SJCRH30 (cell line): ENCODE measurements at regions not wholly inside any gene's neighbourhood (a gene's known extent, or its start where the extent isn't known, plus 50 kb on each side); places are given as distances from the start of the nearest gene placed in this dataset.

Source experiments
- DNase-seq, 2 experiments: peaks; one replicate each; pipeline ENCODE4 v3.0.0-alpha.2; 2015 to 2020
- H3K27ac ChIP-seq: fragments of 250-450 bp; sonication (Bioruptor Pico); 2 replicates; pipeline ENCODE4 v1.5.1; 2020; ENCODE audit warnings: mild to moderate bottlenecking, moderate library complexity
- H3K27me3 ChIP-seq: fragments of 250-450 bp; sonication (Bioruptor Pico); 2 replicates; pipeline ENCODE4 v1.5.1; 2020; ENCODE audit warnings: mild to moderate bottlenecking, moderate library complexity
- H3K36me3 ChIP-seq: fragments of 250-450 bp; sonication (Bioruptor Pico); 2 replicates; pipeline ENCODE4 v1.5.1; 2020; ENCODE audit warnings: mild to moderate bottlenecking, moderate library complexity
- H3K4me1 ChIP-seq: fragments of 250-450 bp; sonication (Bioruptor Pico); 2 replicates; pipeline ENCODE4 v1.5.1; 2020; ENCODE audit warnings: mild to moderate bottlenecking, moderate library complexity
- H3K4me3 ChIP-seq: fragments of 250-450 bp; sonication (Bioruptor Pico); 2 replicates; pipeline ENCODE4 v1.5.1; 2020; ENCODE audit warnings: mild to moderate bottlenecking, moderate library complexity
- H3K9me3 ChIP-seq: fragments of 250-450 bp; sonication (Bioruptor Pico); replicated peaks from 2 replicates; pipeline ENCODE4 v1.5.1; 2020; ENCODE audit warnings: mild to moderate bottlenecking, moderate library complexity

DNA sequence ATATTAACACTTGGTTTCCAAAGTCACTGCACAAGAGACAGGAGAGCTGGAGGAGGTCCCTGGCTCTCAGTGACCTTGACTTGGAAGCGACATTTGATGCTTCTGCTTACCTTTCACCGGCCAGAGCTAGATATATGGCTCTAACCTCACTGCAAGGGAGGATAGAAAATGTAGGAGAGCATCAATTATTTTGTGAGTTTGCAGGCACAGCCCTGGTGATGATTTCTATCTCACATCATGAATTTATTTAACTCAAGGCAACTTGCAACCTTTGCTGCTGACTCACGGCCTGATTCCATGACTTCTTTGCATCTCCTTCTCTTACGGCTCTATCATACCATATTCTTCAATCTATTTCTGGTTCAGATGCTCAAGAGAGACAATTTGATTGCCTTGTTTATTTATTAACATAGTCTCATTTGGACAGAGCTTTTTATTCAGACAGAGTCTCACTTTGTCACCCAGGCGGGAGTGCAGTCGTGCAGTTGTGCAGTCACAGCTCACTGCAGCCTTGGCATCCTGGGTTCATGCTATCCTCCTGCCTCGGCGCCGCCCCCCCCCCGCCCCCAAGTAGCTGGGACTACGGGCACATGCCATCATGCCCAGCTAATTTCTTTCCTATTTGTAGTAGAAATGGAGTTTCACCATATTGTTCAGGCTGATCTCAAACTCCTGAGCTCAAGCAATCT is 196.0 kb downstream of the REEP3 start:
- no peak overlapping the region for H3K4me3 ChIP-seq
- no peaks in the 10 kb centered on the region for H3K9me3 ChIP-seq
- no peaks in the 10 kb centered on the region for H3K27me3 ChIP-seq
- no peaks in the 10 kb centered on the region for H3K36me3 ChIP-seq
- H3K27ac ChIP-seq, result no peak overlapping the region
- DNase-seq, result no peak
- peaks cover 12% of the 10 kb centered on the region for H3K4me1 ChIP-seq

DNA sequence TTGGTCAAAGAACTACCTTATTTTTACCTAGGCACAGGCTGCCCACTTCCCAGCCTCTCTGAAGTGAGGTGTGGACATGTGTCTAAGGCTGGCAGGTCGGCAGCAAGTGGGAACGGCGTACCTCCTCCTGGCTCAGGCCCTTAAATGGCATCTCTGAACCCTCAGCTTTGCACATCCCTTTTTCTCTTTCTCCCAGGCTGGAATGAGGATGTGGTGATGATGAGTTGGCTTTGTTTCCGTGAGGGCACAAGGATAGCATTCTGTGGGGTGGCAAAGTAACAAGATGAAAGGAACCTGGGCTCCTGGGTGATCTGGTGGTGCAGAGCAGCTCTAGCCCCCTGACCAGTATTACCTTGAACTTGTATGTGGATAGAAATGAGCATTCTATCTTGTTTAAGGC is 196.8 kb downstream of the REEP3 start:
- Histone ChIP-seq H3K4me3 (no peak overlapping the region), H3K9me3 (no peaks in the 10 kb centered on the region), H3K27ac (no peak overlapping the region), H3K27me3 (no peaks in the 10 kb centered on the region), H3K36me3 (no peaks in the 10 kb centered on the region), H3K4me1 (peaks cover 6% of the 10 kb centered on the region)
- DNase-seq, result no peak

DNA sequence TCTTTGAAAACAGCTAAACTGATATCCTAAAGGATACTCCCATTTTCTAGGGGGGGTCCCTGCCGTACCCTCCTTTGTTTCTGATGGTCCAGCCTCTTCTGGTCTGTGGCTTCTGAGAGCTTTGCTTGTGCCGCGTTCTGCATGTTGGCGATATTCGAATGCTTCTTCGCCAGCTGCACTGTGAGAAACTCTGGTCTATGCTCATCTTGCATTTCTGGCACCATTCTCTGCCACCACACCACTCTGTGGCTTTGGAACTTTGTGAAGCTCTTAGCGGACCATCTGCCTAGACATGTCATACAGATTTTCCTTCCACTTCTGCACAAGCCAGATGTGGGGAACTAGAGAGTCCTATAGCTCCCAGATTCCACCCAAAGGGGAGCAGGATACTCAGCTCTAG is 197.2 kb downstream of the REEP3 start:
- peaks cover 3% of the 10 kb centered on the region; the same call in 1 of the 2 replicates for H3K4me1 ChIP-seq
- H3K4me3 ChIP-seq, result no peak overlapping the region
- no peak overlapping the region for H3K27ac ChIP-seq
- H3K27me3 ChIP-seq, result no peaks in the 10 kb centered on the region
- no peaks in the 10 kb centered on the region for H3K36me3 ChIP-seq
- no peak for DNase-seq
- H3K9me3 ChIP-seq, result no peaks in the 10 kb centered on the region

DNA sequence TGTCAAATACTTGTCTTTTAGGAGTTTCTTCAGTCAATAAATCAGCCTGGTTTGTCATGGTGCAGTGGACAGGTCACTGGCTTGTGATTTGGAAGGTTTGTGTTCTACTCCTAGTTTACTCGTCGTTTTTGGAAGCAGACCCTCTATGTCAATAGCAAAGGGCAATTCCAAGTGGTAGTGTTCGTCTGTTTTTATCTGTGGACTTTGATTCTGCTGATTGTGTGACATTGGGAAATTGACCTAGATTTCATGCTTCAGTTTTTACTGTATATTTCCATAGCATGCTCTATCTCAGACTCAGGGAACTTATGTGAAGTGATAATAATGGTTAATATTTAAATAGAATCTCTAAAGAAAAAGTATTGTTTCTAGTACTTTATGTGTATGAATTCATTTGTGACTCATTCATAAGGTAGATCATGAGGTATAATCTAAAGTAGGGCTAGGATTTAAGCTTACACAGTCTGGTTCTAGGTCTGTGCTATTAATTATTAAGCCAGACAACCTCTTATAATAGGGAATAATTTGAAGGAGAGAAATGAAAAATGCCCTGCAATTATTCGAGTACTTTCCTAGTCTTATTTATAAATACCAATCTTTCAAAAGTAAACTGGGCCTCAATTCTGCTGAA is 198.1 kb downstream of the REEP3 start:
- Histone ChIP-seq H3K27me3 (no peaks in the 10 kb centered on the region), H3K27ac (no peak overlapping the region), H3K9me3 (no peaks in the 10 kb centered on the region), H3K36me3 (no peaks in the 10 kb centered on the region), H3K4me3 (no peak overlapping the region), H3K4me1 (no peaks in the 10 kb centered on the region)
- DNase-seq, result no peak

DNA sequence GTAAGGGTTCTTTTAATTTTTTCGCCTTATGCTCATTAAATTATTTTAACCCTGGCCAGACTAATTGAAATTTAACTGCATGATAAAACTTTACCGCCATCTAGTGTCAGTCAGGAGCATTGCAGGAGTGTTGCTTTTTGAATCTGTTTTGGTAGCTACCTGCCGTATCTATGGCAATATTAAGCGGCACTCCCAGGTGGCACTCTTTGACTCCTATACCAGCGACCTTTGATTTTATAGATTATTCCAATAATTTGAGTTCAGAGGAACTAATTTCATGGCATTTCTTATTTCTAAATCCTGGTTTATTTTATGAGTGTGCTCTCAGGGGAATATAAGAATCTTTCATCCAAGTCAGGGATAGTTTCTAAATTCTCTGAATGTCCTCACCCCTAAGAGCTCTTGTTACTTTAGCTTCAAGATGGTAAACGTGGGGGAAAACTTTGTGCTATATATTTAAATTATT is 198.9 kb downstream of the REEP3 start:
- Histone ChIP-seq H3K27ac (no peak overlapping the region), H3K27me3 (no peaks in the 10 kb centered on the region), H3K9me3 (no peaks in the 10 kb centered on the region), H3K36me3 (no peaks in the 10 kb centered on the region), H3K4me3 (no peak overlapping the region), H3K4me1 (no peaks in the 10 kb centered on the region)
- peak in 1 of 2 experiments; percentile 65 for DNase-seq

GRCh38 chr10:63720676-63721075 is 199.5 kb downstream of the REEP3 start:
- Histone ChIP-seq H3K4me1 (no peaks in the 10 kb centered on the region), H3K27ac (no peak overlapping the region), H3K36me3 (no peaks in the 10 kb centered on the region), H3K9me3 (no peaks in the 10 kb centered on the region), H3K4me3 (no peak overlapping the region), H3K27me3 (no peaks in the 10 kb centered on the region)
- DNase-seq, result no peak

DNA sequence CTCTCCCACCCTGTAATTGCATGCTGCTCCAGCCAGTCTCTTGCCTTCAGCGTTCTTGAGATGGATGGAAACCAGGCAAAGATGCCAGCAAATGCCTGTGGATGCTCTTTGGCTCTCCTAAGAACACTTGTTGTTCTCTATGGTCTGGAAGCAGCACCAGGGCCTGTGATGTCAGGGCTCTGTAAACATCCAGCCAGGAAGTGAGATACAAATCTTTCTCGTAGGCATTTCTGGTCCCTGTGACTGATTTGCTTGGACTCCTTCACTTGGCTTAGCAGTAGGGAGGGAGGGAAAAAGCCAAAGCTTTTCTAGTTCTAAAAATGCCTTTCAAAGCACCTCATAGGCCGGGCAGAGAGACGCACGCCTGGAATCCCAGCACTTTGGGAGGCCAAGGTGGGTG is 201.3 kb downstream of the REEP3 start:
- H3K27ac ChIP-seq, result no peak overlapping the region
- no peak for DNase-seq
- H3K4me3 ChIP-seq, result no peak overlapping the region
- no peaks in the 10 kb centered on the region for H3K9me3 ChIP-seq
- H3K36me3 ChIP-seq, result no peaks in the 10 kb centered on the region
- H3K4me1 ChIP-seq, result no peaks in the 10 kb centered on the region
- H3K27me3 ChIP-seq, result no peaks in the 10 kb centered on the region

- Histone ChIP-seq H3K27ac (no peak overlapping the region), H3K4me3 (no peak overlapping the region), H3K9me3 (no peaks in the 10 kb centered on the region), H3K27me3 (no peaks in the 10 kb centered on the region), H3K4me1 (no peaks in the 10 kb centered on the region), H3K36me3 (no peaks in the 10 kb centered on the region)
- no peak for DNase-seq
These were observed 202.1 kb downstream of the REEP3 start for GRCh38 chr10:63723320-63723719.

- Histone ChIP-seq H3K27ac (no peak overlapping the region), H3K36me3 (no peaks in the 10 kb centered on the region), H3K4me3 (no peak overlapping the region), H3K27me3 (no peaks in the 10 kb centered on the region), H3K9me3 (no peaks in the 10 kb centered on the region), H3K4me1 (no peaks in the 10 kb centered on the region)
- DNase-seq, result no peak
These were observed 202.5 kb downstream of the REEP3 start for GRCh38 chr10:63723741-63724140.

GRCh38 chr10:63724922-63725321 is 203.7 kb downstream of the REEP3 start:
- Histone ChIP-seq H3K36me3 (no peaks in the 10 kb centered on the region), H3K27me3 (no peaks in the 10 kb centered on the region), H3K4me3 (no peak overlapping the region), H3K27ac (no peak overlapping the region), H3K9me3 (no peaks in the 10 kb centered on the region), H3K4me1 (no peaks in the 10 kb centered on the region)
- no peak for DNase-seq

DNA sequence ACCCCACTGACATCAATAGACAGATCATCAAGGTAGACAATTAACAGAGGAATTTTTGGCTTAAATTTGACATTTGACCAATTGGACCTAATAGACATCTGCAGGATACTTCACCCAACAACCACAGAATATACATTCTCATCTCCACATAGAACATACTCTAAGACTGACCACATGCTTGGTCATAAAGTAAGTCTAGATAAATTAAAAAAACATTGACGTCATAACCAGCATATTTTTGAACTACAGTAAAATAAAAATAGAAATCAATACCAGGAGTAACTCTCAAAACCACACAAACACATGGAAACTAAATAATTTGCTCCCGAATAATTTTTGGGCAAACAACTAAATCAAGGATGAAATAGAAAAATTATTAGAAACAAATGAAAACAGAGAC is 205.7 kb downstream of the REEP3 start:
- H3K27me3 ChIP-seq, result no peaks in the 10 kb centered on the region
- no peak overlapping the region for H3K4me3 ChIP-seq
- no peaks in the 10 kb centered on the region for H3K36me3 ChIP-seq
- no peak for DNase-seq
- no peaks in the 10 kb centered on the region for H3K4me1 ChIP-seq
- no peak overlapping the region for H3K27ac ChIP-seq
- H3K9me3 ChIP-seq, result no peaks in the 10 kb centered on the region

GRCh38 chr10:63727636-63728035 is 206.4 kb downstream of the REEP3 start:
- no peak overlapping the region for H3K4me3 ChIP-seq
- DNase-seq, result no peak
- no peaks in the 10 kb centered on the region for H3K9me3 ChIP-seq
- H3K36me3 ChIP-seq, result no peaks in the 10 kb centered on the region
- H3K27me3 ChIP-seq, result no peaks in the 10 kb centered on the region
- no peak overlapping the region for H3K27ac ChIP-seq
- no peaks in the 10 kb centered on the region for H3K4me1 ChIP-seq

- H3K9me3 ChIP-seq, result no peaks in the 10 kb centered on the region
- H3K27ac ChIP-seq, result no peak overlapping the region
- H3K4me3 ChIP-seq, result no peak overlapping the region
- no peaks in the 10 kb centered on the region for H3K4me1 ChIP-seq
- no peaks in the 10 kb centered on the region for H3K36me3 ChIP-seq
- DNase-seq, result no peak
- no peaks in the 10 kb centered on the region for H3K27me3 ChIP-seq
These were observed 214.1 kb downstream of the REEP3 start for GRCh38 chr10:63735305-63735704.

DNA sequence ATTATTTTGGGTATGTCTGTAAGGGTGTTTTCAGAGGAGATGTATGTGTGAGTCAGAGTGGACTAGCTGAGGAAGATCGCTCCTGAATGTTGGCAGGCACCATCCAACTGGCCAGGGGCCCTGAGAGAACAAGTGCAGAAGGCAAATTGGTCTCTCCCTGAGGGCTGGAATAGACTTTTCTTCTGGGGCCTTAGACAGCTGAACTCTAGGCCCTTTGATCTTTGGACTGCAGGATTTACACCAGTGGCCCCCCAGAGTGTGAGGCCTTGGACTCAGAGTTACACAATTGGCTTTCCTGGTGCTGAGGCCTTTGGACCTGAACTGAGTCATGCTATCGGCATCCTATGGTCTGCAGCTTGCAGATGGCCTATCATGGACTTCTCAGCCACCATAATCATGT is 217.2 kb downstream of the REEP3 start:
- no peaks in the 10 kb centered on the region for H3K27me3 ChIP-seq
- H3K36me3 ChIP-seq, result no peaks in the 10 kb centered on the region
- H3K4me1 ChIP-seq, result no peaks in the 10 kb centered on the region
- H3K4me3 ChIP-seq, result no peak overlapping the region
- H3K27ac ChIP-seq, result no peak overlapping the region
- no peaks in the 10 kb centered on the region for H3K9me3 ChIP-seq
- DNase-seq, result peak; percentile 18 to 26

GRCh38 chr10:63744060-63744941 is 223.1 kb downstream of the REEP3 start:
- Histone ChIP-seq H3K27ac (no peak overlapping the region), H3K9me3 (no peaks in the 10 kb centered on the region), H3K27me3 (no peaks in the 10 kb centered on the region), H3K4me3 (no peak overlapping the region), H3K4me1 (no peaks in the 10 kb centered on the region), H3K36me3 (no peaks in the 10 kb centered on the region)
- no peak for DNase-seq
